ENCODE measurements at regions not wholly inside any gene's neighbourhood (a gene's known extent, or its start where the extent isn't known, plus 50 kb on each side); places are given as distances from the start of the nearest gene placed in this dataset.
A peak's percentile ranks its signal among the peaks of the same experiment; 100 is the strongest.

- no TSS peak for BruUV-seq (replicated peaks)
- H3K36me3 ChIP-seq (ENCODE audit: control insufficient read depth, insufficient read depth, low read length) = no peaks in the 10 kb centered on the region
- no peaks in the 10 kb centered on the region for H3K9me1 ChIP-seq (ENCODE audit: control insufficient read depth, insufficient read depth, low read length)
- FAIRE-seq (no peak), ATAC-seq (no peak), DNase-seq (ENCODE audit: extremely low read depth in 1 of 4, low spot score in 3 of 4) (no peak)
- no peak overlapping the region for H3K9ac ChIP-seq (ENCODE audit: insufficient read depth in 1 of 2, low read depth in 2 of 2, low read length in 2 of 2)
- 0 out of 5 replicates have a peak, but pooled peaks cover 0 to 3% of the 10 kb centered on the region in 2 experiments for H3K4me1 ChIP-seq (replicated peaks in 1 of 2; ENCODE audit: control insufficient read depth in 2 of 2, insufficient read depth in 2 of 2, low read length in 2 of 2)
- ChIA-PET POLR2A (interaction anchor here (0.7 kb wide), 1 partner anchor 30 kb away, joined by 5 read pairs; no protein-coding TSS in a partner anchor), CTCF (ENCODE audit: low intra/inter-chr PET ratio) (no interaction called here)
- H2AFZ ChIP-seq (ENCODE audit: low read depth, low read length) = no peak overlapping the region
- H3K4me3 ChIP-seq = no peak overlapping the region
- in situ Hi-C loops (cut with MboI) (no loop called here), intact Hi-C loops (cut with micrococcal nuclease) (no loop called here)
- no peaks in the 10 kb centered on the region for H3K27me3 ChIP-seq (ENCODE audit: control insufficient read depth in 2 of 2, insufficient read depth in 2 of 2, low read length in 2 of 2)
- H3K79me2 ChIP-seq (ENCODE audit: control insufficient read depth, insufficient read depth, low read length) = no peaks in the 10 kb centered on the region
- H3K9me3 ChIP-seq (replicated peaks; ENCODE audit: control insufficient read depth, insufficient read depth, low read depth, low read length) = no peaks in the 10 kb centered on the region
- TF ChIP-seq ZNF444 (CRISPR knock-in tag; IDR thresholded peaks at IDR 0.05) (no peak), JUND (IDR thresholded peaks at IDR 0.05; ENCODE audit: borderline replicate concordance, low read depth, low read length) (no peak), JUND (tag; IDR thresholded peaks at IDR 0.05; ENCODE audit: borderline replicate concordance, low read depth, low read length) (no peak), XRCC5 (IDR thresholded peaks at IDR 0.05; ENCODE audit: low read depth, low read length) (no peak), KLF1 (tag; IDR thresholded peaks at IDR 0.05) (no peak), DDX20 (tag; IDR thresholded peaks at IDR 0.05; ENCODE audit: low read depth) (no peak), CBFA2T2 (conservative IDR thresholded peaks at IDR 0.05) (peak; percentile 60), BCL6 (CRISPR knock-in tag; IDR thresholded peaks at IDR 0.05) (no peak), TEAD4 (IDR thresholded peaks at IDR 0.05; ENCODE audit: low read length) (peak; percentile 63), TEAD4 (CRISPR knock-in tag; IDR thresholded peaks at IDR 0.05; ENCODE audit: borderline replicate concordance) (no peak), ARID1B (IDR thresholded peaks at IDR 0.05) (peak; percentile 53), ZNF586 (CRISPR knock-in tag; conservative IDR thresholded peaks at IDR 0.05) (no peak), CBFA2T3 (IDR thresholded peaks at IDR 0.05) (peak; percentile 81), HDAC1 (IDR thresholded peaks at IDR 0.05) (peak in 1 of 2 experiments; percentile 73; a peak in 1 of 4 replicates), RBFOX2 (IDR thresholded peaks at IDR 0.05; ENCODE audit: low read depth, low read length) (no peak), ZNF217 (CRISPR knock-in tag; IDR thresholded peaks at IDR 0.05) (no peak), RCOR1 (IDR thresholded peaks at IDR 0.05; ENCODE audit: borderline replicate concordance in 1 of 2, low read depth in 2 of 2, low read length in 2 of 2) (peak; percentile 42 to 79; a peak in 2 of 4 replicates), TCF3 (CRISPR knock-in tag; IDR thresholded peaks at IDR 0.05) (peak; percentile 68), BRCA1 (IDR thresholded peaks at IDR 0.05) (no peak), BRCA1 (CRISPR knock-in tag; IDR thresholded peaks at IDR 0.05) (no peak), NCOR1 (IDR thresholded peaks at IDR 0.05) (0 out of 2 replicates have a peak, but pooled peaks have one; percentile 28), VEZF1 (CRISPR knock-in tag; IDR thresholded peaks at IDR 0.05) (no peak), ARNT (IDR thresholded peaks at IDR 0.05) (no peak), IRF1 (CRISPR knock-in tag; IDR thresholded peaks at IDR 0.05; ENCODE audit: borderline replicate concordance) (no peak), DPF2 (IDR thresholded peaks at IDR 0.05) (no peak), KDM1A (IDR thresholded peaks at IDR 0.05) (peak; percentile 85 to 90), ZNF431 (CRISPR knock-in tag; IDR thresholded peaks at IDR 0.05) (no peak), TAL1 (IDR thresholded peaks at IDR 0.05) (peak; percentile 74)
- no peak overlapping the region for H3K4me2 ChIP-seq (ENCODE audit: insufficient read depth, low read length)
- H4K20me1 ChIP-seq (replicated peaks; ENCODE audit: control insufficient read depth, insufficient read depth, low read length) = no peaks in the 10 kb centered on the region
- H3K27ac ChIP-seq (ENCODE audit: extremely low read depth, low read depth, low read length) = no peak overlapping the region
- 64% methylated on average over 5 of the region's 5 CpGs for WGBS (ENCODE audit: insufficient coverage, low coverage, missing lambda C conversion rate)
Measured at GRCh38 chr5:72606525-72606924, 99.3 kb upstream of the ZNF366 start.
